ENCODE measurements at regions not wholly inside any gene's neighbourhood (a gene's known extent, or its start where the extent isn't known, plus 50 kb on each side); places are given as distances from the start of the nearest gene placed in this dataset.

GRCh38 chr6:170134031-170134470 lies 156.8 kb downstream of the DLL1 start:
- no peaks in the 10 kb centered on the region for H3K36me3 Mint-ChIP-seq (ENCODE audit: insufficient read depth)
- H3K27me3 Mint-ChIP-seq, result peaks cover 10% of the 10 kb centered on the region
- no peaks in the 10 kb centered on the region for H3K4me1 Mint-ChIP-seq
- H3K27ac Mint-ChIP-seq (ENCODE audit: low read depth), result no peak overlapping the region
- ATAC-seq (replicated peaks; ENCODE audit: extremely low read depth, poor library complexity, severe bottlenecking), result no peak
- H3K4me3 Mint-ChIP-seq, result no peak overlapping the region
- no peaks in the 10 kb centered on the region for H3K9me3 Mint-ChIP-seq
- no peak for DNase-seq (ENCODE audit: low spot score in 2 of 2)

DNA sequence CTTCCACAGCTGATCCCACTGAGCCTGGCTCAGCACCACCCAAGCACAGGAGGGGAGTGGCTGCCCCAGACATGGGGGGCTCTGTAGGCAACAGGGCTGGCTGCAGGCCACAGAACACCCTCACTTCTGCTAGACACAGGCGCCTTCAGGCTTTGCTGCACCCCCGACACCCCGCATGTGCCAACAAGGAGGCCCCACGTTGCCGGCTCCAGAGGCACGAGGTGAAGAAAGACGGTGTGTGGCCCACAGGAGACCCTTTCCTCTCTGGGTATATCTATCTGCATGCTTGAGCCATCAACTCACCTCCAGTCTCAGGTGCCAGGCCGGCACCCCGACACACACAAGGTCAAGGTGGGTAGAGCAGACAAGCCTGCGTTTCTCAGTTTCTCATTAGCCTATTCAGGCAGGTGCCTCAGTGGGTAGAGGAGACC lies 158.3 kb downstream of the DLL1 start:
- Mint-ChIP-seq H3K4me3 (no peak overlapping the region), H3K4me1 (no peaks in the 10 kb centered on the region), H3K9me3 (no peaks in the 10 kb centered on the region), H3K27ac (ENCODE audit: low read depth) (no peak overlapping the region), H3K27me3 (peaks cover 10% of the 10 kb centered on the region), H3K36me3 (ENCODE audit: insufficient read depth) (no peaks in the 10 kb centered on the region)
- DNase-seq (ENCODE audit: low spot score in 2 of 2), result no peak
- no peak for ATAC-seq (replicated peaks; ENCODE audit: extremely low read depth, poor library complexity, severe bottlenecking)

DNA sequence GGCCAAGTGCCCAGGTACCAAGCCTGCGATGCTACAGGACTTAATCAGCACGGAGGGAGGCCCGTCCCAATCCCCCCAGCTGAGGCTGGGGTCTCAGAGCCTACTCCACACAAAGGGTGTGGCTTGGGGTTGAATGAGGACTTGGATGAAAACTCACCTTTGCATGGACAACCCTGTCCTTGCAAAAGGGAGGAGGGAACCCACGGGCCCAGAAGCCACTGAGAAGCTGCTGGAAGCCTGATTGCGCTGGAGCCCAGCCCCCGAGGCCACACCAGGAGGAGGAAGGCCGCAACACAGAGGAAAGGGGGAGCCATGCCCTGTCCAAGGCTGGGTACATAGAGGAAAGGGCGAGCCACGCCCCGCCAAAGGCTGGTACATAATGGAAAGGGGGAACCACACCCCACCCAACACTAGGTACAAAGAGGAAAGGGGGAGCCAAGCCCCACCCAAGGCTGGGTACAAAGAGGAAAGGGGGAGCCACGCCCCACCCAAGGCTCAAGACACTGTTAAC lies 158.8 kb downstream of the DLL1 start:
- ATAC-seq (replicated peaks; ENCODE audit: extremely low read depth, poor library complexity, severe bottlenecking), result no peak
- no peaks in the 10 kb centered on the region for H3K4me1 Mint-ChIP-seq
- no peak overlapping the region for H3K27ac Mint-ChIP-seq (ENCODE audit: low read depth)
- H3K36me3 Mint-ChIP-seq (ENCODE audit: insufficient read depth), result no peaks in the 10 kb centered on the region
- DNase-seq (ENCODE audit: low spot score in 2 of 2), result no peak
- no peak overlapping the region for H3K4me3 Mint-ChIP-seq
- peaks cover 10% of the 10 kb centered on the region for H3K27me3 Mint-ChIP-seq
- H3K9me3 Mint-ChIP-seq, result no peaks in the 10 kb centered on the region

GRCh38 chr6:170131351-170131750 lies 159.5 kb downstream of the DLL1 start:
- Mint-ChIP-seq H3K27me3 (peaks cover 10% of the 10 kb centered on the region), H3K9me3 (no peaks in the 10 kb centered on the region), H3K4me1 (no peaks in the 10 kb centered on the region), H3K27ac (ENCODE audit: low read depth) (no peak overlapping the region), H3K4me3 (no peak overlapping the region), H3K36me3 (ENCODE audit: insufficient read depth) (no peaks in the 10 kb centered on the region)
- ATAC-seq (replicated peaks; ENCODE audit: extremely low read depth, poor library complexity, severe bottlenecking) (no peak), DNase-seq (ENCODE audit: low spot score in 2 of 2) (no peak)

- Mint-ChIP-seq H3K27me3 (peaks cover 10% of the 10 kb centered on the region), H3K9me3 (no peaks in the 10 kb centered on the region), H3K27ac (ENCODE audit: low read depth) (no peak overlapping the region), H3K4me3 (no peak overlapping the region), H3K4me1 (no peaks in the 10 kb centered on the region), H3K36me3 (ENCODE audit: insufficient read depth) (no peaks in the 10 kb centered on the region)
- DNase-seq (ENCODE audit: low spot score in 2 of 2), result no peak
- ATAC-seq (replicated peaks; ENCODE audit: extremely low read depth, poor library complexity, severe bottlenecking), result no peak
Observed at GRCh38 chr6:170130771-170131241, 160.1 kb downstream of the DLL1 start.

- H3K36me3 Mint-ChIP-seq (ENCODE audit: insufficient read depth), result no peaks in the 10 kb centered on the region
- no peak for DNase-seq (ENCODE audit: low spot score in 2 of 2)
- no peaks in the 10 kb centered on the region for H3K9me3 Mint-ChIP-seq
- ATAC-seq (replicated peaks; ENCODE audit: extremely low read depth, poor library complexity, severe bottlenecking), result no peak
- no peaks in the 10 kb centered on the region for H3K4me1 Mint-ChIP-seq
- no peak overlapping the region for H3K27ac Mint-ChIP-seq (ENCODE audit: low read depth)
- H3K4me3 Mint-ChIP-seq, result no peak overlapping the region
- H3K27me3 Mint-ChIP-seq, result peaks cover 10% of the 10 kb centered on the region
Observed at GRCh38 chr6:170130201-170130621, 160.7 kb downstream of the DLL1 start.

- no peaks in the 10 kb centered on the region for H3K4me1 Mint-ChIP-seq
- DNase-seq (ENCODE audit: low spot score in 2 of 2) (no peak), ATAC-seq (replicated peaks; ENCODE audit: extremely low read depth, poor library complexity, severe bottlenecking) (no peak)
- H3K4me3 Mint-ChIP-seq, result no peak overlapping the region
- H3K36me3 Mint-ChIP-seq (ENCODE audit: insufficient read depth), result no peaks in the 10 kb centered on the region
- H3K27me3 Mint-ChIP-seq, result peaks cover 10% of the 10 kb centered on the region
- no peak overlapping the region for H3K27ac Mint-ChIP-seq (ENCODE audit: low read depth)
- H3K9me3 Mint-ChIP-seq, result no peaks in the 10 kb centered on the region
Observed at GRCh38 chr6:170129691-170130171, 161.1 kb downstream of the DLL1 start.

- no peaks in the 10 kb centered on the region for H3K36me3 Mint-ChIP-seq (ENCODE audit: insufficient read depth)
- H3K27me3 Mint-ChIP-seq, result peaks cover 14% of the 10 kb centered on the region
- DNase-seq (ENCODE audit: low spot score in 2 of 2), result peak in 1 of 2 donors; percentile 9
- no peaks in the 10 kb centered on the region for H3K9me3 Mint-ChIP-seq
- H3K4me1 Mint-ChIP-seq, result no peaks in the 10 kb centered on the region
- no peak overlapping the region for H3K27ac Mint-ChIP-seq (ENCODE audit: low read depth)
- no peak for ATAC-seq (replicated peaks; ENCODE audit: extremely low read depth, poor library complexity, severe bottlenecking)
- no peak overlapping the region for H3K4me3 Mint-ChIP-seq
Observed at GRCh38 chr6:170128811-170129681, 161.8 kb downstream of the DLL1 start.

- Mint-ChIP-seq H3K4me1 (no peaks in the 10 kb centered on the region), H3K27ac (ENCODE audit: low read depth) (no peak overlapping the region), H3K4me3 (no peak overlapping the region), H3K9me3 (no peaks in the 10 kb centered on the region), H3K27me3 (peaks cover 21% of the 10 kb centered on the region), H3K36me3 (ENCODE audit: insufficient read depth) (no peaks in the 10 kb centered on the region)
- ATAC-seq (replicated peaks; ENCODE audit: extremely low read depth, poor library complexity, severe bottlenecking) (no peak), DNase-seq (ENCODE audit: low spot score in 2 of 2) (peak in 1 of 2 donors; percentile 2)
Observed at GRCh38 chr6:170128346-170128745, 162.5 kb downstream of the DLL1 start.

DNA sequence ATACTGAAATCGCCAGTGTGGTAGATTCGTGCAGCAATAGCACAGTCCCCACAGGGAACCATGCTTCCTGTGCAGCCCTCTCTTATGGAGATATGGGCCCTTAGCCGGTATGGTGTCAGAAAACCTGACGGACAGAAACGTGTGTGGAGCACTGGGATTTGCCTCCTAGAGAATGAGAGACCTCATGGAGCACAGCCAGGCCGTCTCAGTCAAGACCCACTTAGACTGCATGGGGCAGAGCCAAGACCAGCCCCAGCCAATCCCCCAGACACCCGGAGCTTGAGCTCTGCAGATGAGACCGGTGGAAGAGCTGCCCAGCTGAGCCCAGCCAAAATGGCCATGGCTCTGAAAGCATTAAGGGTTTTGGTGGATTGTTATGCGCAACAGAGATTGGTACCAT lies 163.7 kb downstream of the DLL1 start:
- H3K27ac Mint-ChIP-seq (ENCODE audit: low read depth), result no peak overlapping the region
- no peaks in the 10 kb centered on the region for H3K36me3 Mint-ChIP-seq (ENCODE audit: insufficient read depth)
- H3K4me3 Mint-ChIP-seq, result no peak overlapping the region
- peaks cover 27% of the 10 kb centered on the region for H3K27me3 Mint-ChIP-seq
- no peaks in the 10 kb centered on the region for H3K9me3 Mint-ChIP-seq
- DNase-seq (ENCODE audit: low spot score in 2 of 2) (peak in 1 of 2 donors; percentile 4), ATAC-seq (replicated peaks; ENCODE audit: extremely low read depth, poor library complexity, severe bottlenecking) (no peak)
- no peaks in the 10 kb centered on the region for H3K4me1 Mint-ChIP-seq

- Mint-ChIP-seq H3K27me3 (peaks cover 20% of the 10 kb centered on the region), H3K27ac (ENCODE audit: low read depth) (no peak overlapping the region)
- no peak for ATAC-seq (replicated peaks; ENCODE audit: extremely low read depth, poor library complexity, severe bottlenecking)
Observed at GRCh38 chr6:170125456-170126300, 165.2 kb downstream of the DLL1 start.

GRCh38 chr6:170124836-170125235 lies 166.0 kb downstream of the DLL1 start:
- ATAC-seq (replicated peaks; ENCODE audit: extremely low read depth, poor library complexity, severe bottlenecking) (no peak), DNase-seq (ENCODE audit: low spot score in 2 of 2) (no peak)
- Mint-ChIP-seq H3K4me1 (no peaks in the 10 kb centered on the region), H3K4me3 (no peak overlapping the region), H3K9me3 (peaks cover 12% of the 10 kb centered on the region), H3K36me3 (ENCODE audit: insufficient read depth) (no peaks in the 10 kb centered on the region), H3K27me3 (peaks cover 20% of the 10 kb centered on the region), H3K27ac (ENCODE audit: low read depth) (no peak overlapping the region)

More at GRCh38 chr6:170125456-170126300, 165.2 kb downstream of the DLL1 start:
- peak in 1 of 2 donors; percentile 4 for DNase-seq (ENCODE audit: low spot score in 2 of 2)
- no peaks in the 10 kb centered on the region for H3K4me1 Mint-ChIP-seq
- H3K4me3 Mint-ChIP-seq, result no peak overlapping the region
- no peaks in the 10 kb centered on the region for H3K36me3 Mint-ChIP-seq (ENCODE audit: insufficient read depth)
- H3K9me3 Mint-ChIP-seq, result peaks cover 7% of the 10 kb centered on the region
